ENCODE measurements at regions not wholly inside any gene's neighbourhood (a gene's known extent, or its start where the extent isn't known, plus 50 kb on each side); places are given as distances from the start of the nearest gene placed in this dataset.

- no peak for TF ChIP-seq CTCF (IDR thresholded peaks at IDR 0.05; ENCODE audit: borderline replicate concordance, extremely low read depth, low read length, poor library complexity, severe bottlenecking)
- no peak for TF ChIP-seq EZH2 (IDR thresholded peaks at IDR 0.05; ENCODE audit: borderline replicate concordance, low read depth, low read length, severe bottlenecking)
- peak overlapping the region; percentile 75 for H3K4me2 ChIP-seq (ENCODE audit: insufficient read depth, low read length)
- H4K20me1 ChIP-seq (ENCODE audit: insufficient read depth, low read length) = no peaks in the 10 kb centered on the region
- DNase-seq = peak; percentile 86
- peaks cover 22% of the 10 kb centered on the region for H3K79me2 ChIP-seq (ENCODE audit: insufficient read depth, low read length)
- H3K4me3 ChIP-seq (ENCODE audit: low read depth in 1 of 2, low read length in 2 of 2) = peak overlapping the region; percentile 24 to 59; a peak in 3 of 4 replicates
- H3K9me3 ChIP-seq (ENCODE audit: insufficient read depth, low read length, severe bottlenecking) = no peaks in the 10 kb centered on the region
- no peaks in the 10 kb centered on the region for H3K36me3 ChIP-seq (ENCODE audit: insufficient read depth, low read length)
- peak overlapping the region; percentile 60 for H2AFZ ChIP-seq (ENCODE audit: low read depth, low read length)
- H3K9ac ChIP-seq (ENCODE audit: low read depth, low read length) = peak overlapping the region; percentile 82
- ATAC-seq (ENCODE audit: insufficient read depth, low read depth) = peak; percentile 67
- H3K4me1 ChIP-seq (ENCODE audit: insufficient read depth, low read length) = peaks cover 67% of the 10 kb centered on the region
- no peaks in the 10 kb centered on the region for H3K27me3 ChIP-seq (ENCODE audit: insufficient read depth, low read length, poor library complexity)
- H3K27ac ChIP-seq (ENCODE audit: low read length) = peak overlapping the region; percentile 99
Measured at GRCh38 chr5:81852291-81853029, 101.6 kb upstream of the SSBP2 start.

GRCh38 chr5:81851481-81852178, 100.7 kb upstream of the SSBP2 start:
- TF ChIP-seq CTCF (IDR thresholded peaks at IDR 0.05; ENCODE audit: borderline replicate concordance, extremely low read depth, low read length, poor library complexity, severe bottlenecking) (no peak), EZH2 (IDR thresholded peaks at IDR 0.05; ENCODE audit: borderline replicate concordance, low read depth, low read length, severe bottlenecking) (no peak)
- Histone ChIP-seq H2AFZ (ENCODE audit: low read depth, low read length) (peak overlapping the region; percentile 76), H3K27me3 (ENCODE audit: insufficient read depth, low read length, poor library complexity) (no peaks in the 10 kb centered on the region), H3K79me2 (ENCODE audit: insufficient read depth, low read length) (peaks cover 22% of the 10 kb centered on the region), H3K9ac (ENCODE audit: low read depth, low read length) (peak overlapping the region; percentile 82), H4K20me1 (ENCODE audit: insufficient read depth, low read length) (no peaks in the 10 kb centered on the region), H3K27ac (ENCODE audit: low read length) (peak overlapping the region; percentile 99), H3K36me3 (ENCODE audit: insufficient read depth, low read length) (no peaks in the 10 kb centered on the region), H3K4me2 (ENCODE audit: insufficient read depth, low read length) (peak overlapping the region; percentile 75), H3K9me3 (ENCODE audit: insufficient read depth, low read length, severe bottlenecking) (no peaks in the 10 kb centered on the region), H3K4me1 (ENCODE audit: insufficient read depth, low read length) (peaks cover 59% of the 10 kb centered on the region), H3K4me3 (ENCODE audit: low read depth in 1 of 2, low read length in 2 of 2) (peak overlapping the region; percentile 24 to 59; a peak in 3 of 4 replicates)
- DNase-seq (peak; percentile 99), ATAC-seq (ENCODE audit: insufficient read depth, low read depth) (peak; percentile 79)

GRCh38 chr5:81850501-81851357, 99.8 kb upstream of the SSBP2 start:
- TF ChIP-seq CTCF (IDR thresholded peaks at IDR 0.05; ENCODE audit: borderline replicate concordance, extremely low read depth, low read length, poor library complexity, severe bottlenecking) (no peak), EZH2 (IDR thresholded peaks at IDR 0.05; ENCODE audit: borderline replicate concordance, low read depth, low read length, severe bottlenecking) (no peak)
- Histone ChIP-seq H3K79me2 (ENCODE audit: insufficient read depth, low read length) (peaks cover 22% of the 10 kb centered on the region), H3K36me3 (ENCODE audit: insufficient read depth, low read length) (no peaks in the 10 kb centered on the region), H3K9ac (ENCODE audit: low read depth, low read length) (peak overlapping the region; percentile 82), H3K9me3 (ENCODE audit: insufficient read depth, low read length, severe bottlenecking) (no peaks in the 10 kb centered on the region), H3K27me3 (ENCODE audit: insufficient read depth, low read length, poor library complexity) (no peaks in the 10 kb centered on the region), H4K20me1 (ENCODE audit: insufficient read depth, low read length) (no peaks in the 10 kb centered on the region), H3K4me2 (ENCODE audit: insufficient read depth, low read length) (peak overlapping the region; percentile 75), H3K27ac (ENCODE audit: low read length) (peak overlapping the region; percentile 99), H3K4me3 (ENCODE audit: low read depth in 1 of 2, low read length in 2 of 2) (peak overlapping the region; percentile 24 to 59; a peak in 3 of 4 replicates), H3K4me1 (ENCODE audit: insufficient read depth, low read length) (peaks cover 57% of the 10 kb centered on the region), H2AFZ (ENCODE audit: low read depth, low read length) (peak overlapping the region; percentile 70)
- ATAC-seq (ENCODE audit: insufficient read depth, low read depth) (peak; percentile 4; the same call in 1 of the 3 replicates), DNase-seq (peak; percentile 45)
